ENCODE measurements at regions not wholly inside any gene's neighbourhood (a gene's known extent, or its start where the extent isn't known, plus 50 kb on each side); places are given as distances from the start of the nearest gene placed in this dataset.

- Histone ChIP-seq H3K9me3 (no peaks in the 10 kb centered on the region), H3K4me1 (no peaks in the 10 kb centered on the region), H3K36me3 (no peaks in the 10 kb centered on the region), H3K27ac (no peak overlapping the region), H3K27me3 (no peaks in the 10 kb centered on the region), H3K4me3 (no peak overlapping the region)
- no peak for TF ChIP-seq POLR2A (IDR thresholded peaks at IDR 0.05)
- no peak for TF ChIP-seq POLR2AphosphoS5 (IDR thresholded peaks at IDR 0.05; ENCODE audit: insufficient read depth in 1 of 2, low read depth in 1 of 2)
- TF ChIP-seq CTCF (IDR thresholded peaks at IDR 0.05): no peak
- intact Hi-C loops (cut with DNase I): no loop called here
- DNase-seq (ENCODE audit: extremely low spot score in 2 of 2): no peak
Observed at GRCh38 chr1:38277646-38278045, 231.1 kb upstream of the POU3F1 start.

- Histone ChIP-seq H3K27me3 (no peaks in the 10 kb centered on the region), H3K27ac (no peak overlapping the region), H3K4me3 (no peak overlapping the region), H3K9me3 (no peaks in the 10 kb centered on the region), H3K36me3 (no peaks in the 10 kb centered on the region), H3K4me1 (no peaks in the 10 kb centered on the region)
- TF ChIP-seq CTCF (IDR thresholded peaks at IDR 0.05) (no peak), POLR2AphosphoS5 (IDR thresholded peaks at IDR 0.05; ENCODE audit: insufficient read depth in 1 of 2, low read depth in 1 of 2) (no peak), POLR2A (IDR thresholded peaks at IDR 0.05) (no peak)
- intact Hi-C loops (cut with DNase I): no loop called here
- DNase-seq (ENCODE audit: extremely low spot score in 2 of 2): no peak
Observed at GRCh38 chr1:38275960-38276359, 229.4 kb upstream of the POU3F1 start.

GRCh38 chr1:38274974-38275373 is 228.4 kb upstream of the POU3F1 start:
- no peaks in the 10 kb centered on the region for H3K4me1 ChIP-seq
- DNase-seq (ENCODE audit: extremely low spot score in 2 of 2): no peak
- H3K27me3 ChIP-seq: no peaks in the 10 kb centered on the region
- no peaks in the 10 kb centered on the region for H3K9me3 ChIP-seq
- TF ChIP-seq POLR2A (IDR thresholded peaks at IDR 0.05) (no peak), POLR2AphosphoS5 (IDR thresholded peaks at IDR 0.05; ENCODE audit: insufficient read depth in 1 of 2, low read depth in 1 of 2) (no peak), CTCF (IDR thresholded peaks at IDR 0.05) (no peak)
- H3K36me3 ChIP-seq: no peaks in the 10 kb centered on the region
- H3K4me3 ChIP-seq: no peak overlapping the region
- no peak overlapping the region for H3K27ac ChIP-seq
- intact Hi-C loops (cut with DNase I): no loop called here

GRCh38 chr1:38273196-38273804 is 226.7 kb upstream of the POU3F1 start:
- no peak for DNase-seq (ENCODE audit: extremely low spot score in 2 of 2)
- Histone ChIP-seq H3K4me3 (no peak overlapping the region), H3K36me3 (no peaks in the 10 kb centered on the region), H3K9me3 (no peaks in the 10 kb centered on the region), H3K27ac (no peak overlapping the region), H3K4me1 (no peaks in the 10 kb centered on the region), H3K27me3 (no peaks in the 10 kb centered on the region)
- TF ChIP-seq CTCF (IDR thresholded peaks at IDR 0.05) (no peak), POLR2AphosphoS5 (IDR thresholded peaks at IDR 0.05; ENCODE audit: insufficient read depth in 1 of 2, low read depth in 1 of 2) (no peak), POLR2A (IDR thresholded peaks at IDR 0.05) (no peak)
- intact Hi-C loops (cut with DNase I): no loop called here

- TF ChIP-seq POLR2AphosphoS5 (IDR thresholded peaks at IDR 0.05; ENCODE audit: insufficient read depth in 1 of 2, low read depth in 1 of 2): no peak
- DNase-seq (ENCODE audit: extremely low spot score in 2 of 2): no peak
- intact Hi-C loops (cut with DNase I): no loop called here
- H3K27ac ChIP-seq: no peak overlapping the region
- H3K4me1 ChIP-seq: no peaks in the 10 kb centered on the region
- no peak overlapping the region for H3K4me3 ChIP-seq
- no peaks in the 10 kb centered on the region for H3K27me3 ChIP-seq
- H3K9me3 ChIP-seq: no peaks in the 10 kb centered on the region
- H3K36me3 ChIP-seq: no peaks in the 10 kb centered on the region
Observed at GRCh38 chr1:38272515-38272914, 225.9 kb upstream of the POU3F1 start.

Data from vagina (tissue), 2 donors.